Vagina (tissue), 2 donors: ENCODE measurements at regions not wholly inside any gene's neighbourhood (a gene's known extent, or its start where the extent isn't known, plus 50 kb on each side); places are given as distances from the start of the nearest gene placed in this dataset.

Source experiments
- POLR2A ChIP-seq, 2 donors: fragments of 450-650 bp; IDR thresholded peaks; one replicate each; pipeline ENCODE4 v1.6.1; 2017; ENCODE audit warnings: antibody characterized with exemption in 2 of 2, mild to moderate bottlenecking in 2 of 2, moderate library complexity in 2 of 2
- TF ChIP-seq, protein P1 (sequence below), 3 experiments: fragments of 450-650 bp in 2 of 3; fragments of 200-600 bp in 1 of 3; sonication (generic) in 1 of 3; IDR thresholded peaks; one replicate each; pipeline ENCODE4 v1.5.1; 2017 to 2019; ENCODE audit warnings: antibody characterized with exemption in 3 of 3, mild to moderate bottlenecking in 2 of 3, moderate library complexity in 2 of 3

DNA sequence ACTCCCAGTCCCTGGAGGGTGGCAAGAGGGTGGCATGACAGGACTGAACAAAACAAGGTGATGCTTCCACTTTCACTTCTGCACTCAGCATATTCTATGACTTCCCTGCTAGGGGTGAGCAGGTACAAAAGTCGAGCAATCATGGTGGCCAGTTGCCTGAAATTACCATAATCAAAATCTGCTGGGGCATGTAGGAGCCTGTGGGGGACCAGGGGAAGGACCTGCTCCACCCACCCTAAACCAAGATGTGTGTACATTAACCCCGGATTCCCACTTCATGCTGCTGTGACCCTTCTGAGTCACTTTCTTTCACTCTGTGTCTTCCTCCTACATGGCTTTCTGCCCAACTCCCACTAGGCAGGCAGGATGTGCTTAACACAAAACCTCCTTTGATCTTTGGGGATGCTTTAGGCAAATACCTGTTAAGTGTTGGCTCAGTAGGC lies 73.3 kb upstream of the PHF24 start:
- TF ChIP-seq, protein P1, sequence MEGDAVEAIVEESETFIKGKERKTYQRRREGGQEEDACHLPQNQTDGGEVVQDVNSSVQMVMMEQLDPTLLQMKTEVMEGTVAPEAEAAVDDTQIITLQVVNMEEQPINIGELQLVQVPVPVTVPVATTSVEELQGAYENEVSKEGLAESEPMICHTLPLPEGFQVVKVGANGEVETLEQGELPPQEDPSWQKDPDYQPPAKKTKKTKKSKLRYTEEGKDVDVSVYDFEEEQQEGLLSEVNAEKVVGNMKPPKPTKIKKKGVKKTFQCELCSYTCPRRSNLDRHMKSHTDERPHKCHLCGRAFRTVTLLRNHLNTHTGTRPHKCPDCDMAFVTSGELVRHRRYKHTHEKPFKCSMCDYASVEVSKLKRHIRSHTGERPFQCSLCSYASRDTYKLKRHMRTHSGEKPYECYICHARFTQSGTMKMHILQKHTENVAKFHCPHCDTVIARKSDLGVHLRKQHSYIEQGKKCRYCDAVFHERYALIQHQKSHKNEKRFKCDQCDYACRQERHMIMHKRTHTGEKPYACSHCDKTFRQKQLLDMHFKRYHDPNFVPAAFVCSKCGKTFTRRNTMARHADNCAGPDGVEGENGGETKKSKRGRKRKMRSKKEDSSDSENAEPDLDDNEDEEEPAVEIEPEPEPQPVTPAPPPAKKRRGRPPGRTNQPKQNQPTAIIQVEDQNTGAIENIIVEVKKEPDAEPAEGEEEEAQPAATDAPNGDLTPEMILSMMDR (IDR thresholded peaks at IDR 0.05) = no peak
- TF ChIP-seq POLR2A (IDR thresholded peaks at IDR 0.05) = no peak
